ENCODE measurements at regions not wholly inside any gene's neighbourhood (a gene's known extent, or its start where the extent isn't known, plus 50 kb on each side); places are given as distances from the start of the nearest gene placed in this dataset.

- Histone ChIP-seq H2AFZ (ENCODE audit: insufficient read depth, low read depth, low read length, poor library complexity, severe bottlenecking) (no peak overlapping the region), H3K9ac (ENCODE audit: low read length) (no peak overlapping the region), H3K4me1 (ENCODE audit: control insufficient read depth in 2 of 2, insufficient read depth in 2 of 2, low read length in 2 of 2) (no peaks in the 10 kb centered on the region), H3K4me2 (replicated peaks; ENCODE audit: low read depth, low read length, poor library complexity, severe bottlenecking) (no peak overlapping the region), H3K27ac (ENCODE audit: low read length in 2 of 2) (no peak overlapping the region), H3K27me3 (replicated peaks in 1 of 4; ENCODE audit: control extremely low read depth in 1 of 4, control insufficient read depth in 3 of 4, insufficient read depth in 4 of 4, low read length in 3 of 4) (no peaks in the 10 kb centered on the region), H3K9me3 (ENCODE audit: control extremely low read depth in 1 of 3, control insufficient read depth in 2 of 3, insufficient read depth in 1 of 3, low read length in 2 of 3) (peaks cover 0 to 9% (median 0%) of the 10 kb centered on the region in 3 donors), H3K79me2 (ENCODE audit: control insufficient read depth, insufficient read depth, low read length) (no peaks in the 10 kb centered on the region), H4K20me1 (ENCODE audit: control insufficient read depth, insufficient read depth, low read length, poor library complexity, severe bottlenecking) (no peaks in the 10 kb centered on the region), H3K36me3 (replicated peaks in 1 of 2; ENCODE audit: control extremely low read depth in 1 of 2, control insufficient read depth in 1 of 2, extremely low read depth in 1 of 2, insufficient read depth in 2 of 2, low read length in 1 of 2) (no peaks in the 10 kb centered on the region), H3K4me3 (ENCODE audit: control extremely low read depth in 1 of 5, extremely low read depth in 1 of 5, insufficient read depth in 1 of 5, low read depth in 2 of 5, low read length in 4 of 5) (no peak overlapping the region)
- TF ChIP-seq EZH2 (IDR thresholded peaks at IDR 0.05; ENCODE audit: borderline replicate concordance, insufficient read depth, low read depth, low read length, poor library complexity, severe bottlenecking) = no peak
- TF ChIP-seq, protein P1, sequence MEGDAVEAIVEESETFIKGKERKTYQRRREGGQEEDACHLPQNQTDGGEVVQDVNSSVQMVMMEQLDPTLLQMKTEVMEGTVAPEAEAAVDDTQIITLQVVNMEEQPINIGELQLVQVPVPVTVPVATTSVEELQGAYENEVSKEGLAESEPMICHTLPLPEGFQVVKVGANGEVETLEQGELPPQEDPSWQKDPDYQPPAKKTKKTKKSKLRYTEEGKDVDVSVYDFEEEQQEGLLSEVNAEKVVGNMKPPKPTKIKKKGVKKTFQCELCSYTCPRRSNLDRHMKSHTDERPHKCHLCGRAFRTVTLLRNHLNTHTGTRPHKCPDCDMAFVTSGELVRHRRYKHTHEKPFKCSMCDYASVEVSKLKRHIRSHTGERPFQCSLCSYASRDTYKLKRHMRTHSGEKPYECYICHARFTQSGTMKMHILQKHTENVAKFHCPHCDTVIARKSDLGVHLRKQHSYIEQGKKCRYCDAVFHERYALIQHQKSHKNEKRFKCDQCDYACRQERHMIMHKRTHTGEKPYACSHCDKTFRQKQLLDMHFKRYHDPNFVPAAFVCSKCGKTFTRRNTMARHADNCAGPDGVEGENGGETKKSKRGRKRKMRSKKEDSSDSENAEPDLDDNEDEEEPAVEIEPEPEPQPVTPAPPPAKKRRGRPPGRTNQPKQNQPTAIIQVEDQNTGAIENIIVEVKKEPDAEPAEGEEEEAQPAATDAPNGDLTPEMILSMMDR (IDR thresholded peaks at IDR 0.05) = no peak
- intact Hi-C loops (cut with micrococcal nuclease) = no loop called here
- ChIA-PET POLR2A (no interaction called here), CTCF (no interaction called here)
- no peak for ATAC-seq (ENCODE audit: low read depth)
- Mint-ChIP-seq H3K4me3 (no peak overlapping the region), H3K9me3 (ENCODE audit: insufficient read depth) (no peaks in the 10 kb centered on the region), H3K27me3 (no peaks in the 10 kb centered on the region), H3K27ac (no peak overlapping the region), H3K4me1 (no peaks in the 10 kb centered on the region)
- WGBS (ENCODE audit: insufficient coverage) = 88% methylated on average over 8 of the region's 9 CpGs
- DNase-seq = no peak
These were observed 258.0 kb downstream of the GLI2 start for GRCh38 chr2:120993661-120994060.

DNA sequence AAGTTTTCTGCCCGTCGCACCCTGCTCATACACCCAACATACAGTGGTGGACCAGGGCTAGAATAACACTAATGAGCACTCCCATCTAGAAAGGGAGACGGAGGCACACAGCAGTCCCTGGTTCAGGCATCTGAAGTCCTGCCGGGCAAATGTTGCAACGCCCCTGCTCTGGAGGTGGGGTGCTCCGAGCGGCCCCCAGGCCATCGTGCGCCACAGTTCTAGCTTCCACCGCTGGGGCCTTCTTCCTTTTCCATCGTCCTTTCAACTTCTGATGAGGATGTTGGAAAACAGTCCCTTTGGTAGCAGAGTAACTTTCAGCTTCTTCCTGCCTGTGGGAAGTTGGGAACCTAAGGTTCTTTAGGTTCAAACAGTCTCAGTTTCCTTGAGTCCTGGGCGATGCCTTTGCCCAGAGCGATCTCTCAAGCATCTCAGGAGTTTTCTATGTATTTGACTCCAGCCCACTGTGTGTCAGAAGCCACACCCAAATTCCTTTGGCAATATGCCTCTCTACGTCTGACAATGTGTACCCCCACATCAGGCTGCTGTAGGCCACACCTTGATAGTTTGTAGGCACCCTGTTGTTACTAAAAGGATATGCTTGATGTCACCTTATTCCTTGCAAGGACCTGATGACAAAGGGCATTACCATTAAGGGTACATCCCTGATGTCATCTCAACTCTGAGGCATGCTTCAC lies 258.8 kb downstream of the GLI2 start:
- H4K20me1 ChIP-seq (ENCODE audit: control insufficient read depth, insufficient read depth, low read length, poor library complexity, severe bottlenecking) = no peaks in the 10 kb centered on the region
- Mint-ChIP-seq H3K27ac (no peak overlapping the region), H3K9me3 (ENCODE audit: insufficient read depth) (no peaks in the 10 kb centered on the region), H3K27me3 (no peaks in the 10 kb centered on the region), H3K4me1 (no peaks in the 10 kb centered on the region), H3K4me3 (no peak overlapping the region)
- no peak for DNase-seq
- H3K27ac ChIP-seq (ENCODE audit: low read length in 2 of 2) = no peak overlapping the region
- no peaks in the 10 kb centered on the region for H3K27me3 ChIP-seq (replicated peaks in 1 of 4; ENCODE audit: control extremely low read depth in 1 of 4, control insufficient read depth in 3 of 4, insufficient read depth in 4 of 4, low read length in 3 of 4)
- ChIA-PET POLR2A (no interaction called here), CTCF (no interaction called here)
- no peaks in the 10 kb centered on the region for H3K79me2 ChIP-seq (ENCODE audit: control insufficient read depth, insufficient read depth, low read length)
- H3K4me2 ChIP-seq (replicated peaks; ENCODE audit: low read depth, low read length, poor library complexity, severe bottlenecking) = no peak overlapping the region
- WGBS (ENCODE audit: insufficient coverage) = 92% methylated on average over 10 of the region's 14 CpGs
- no peaks in the 10 kb centered on the region for H3K4me1 ChIP-seq (ENCODE audit: control insufficient read depth in 2 of 2, insufficient read depth in 2 of 2, low read length in 2 of 2)
- H3K9me3 ChIP-seq (ENCODE audit: control extremely low read depth in 1 of 3, control insufficient read depth in 2 of 3, insufficient read depth in 1 of 3, low read length in 2 of 3) = peaks cover 0 to 7% (median 0%) of the 10 kb centered on the region in 3 donors
- H3K4me3 ChIP-seq (ENCODE audit: control extremely low read depth in 1 of 5, extremely low read depth in 1 of 5, insufficient read depth in 1 of 5, low read depth in 2 of 5, low read length in 4 of 5) = no peak overlapping the region
- H3K9ac ChIP-seq (ENCODE audit: low read length) = no peak overlapping the region
- intact Hi-C loops (cut with micrococcal nuclease) = no loop called here
- TF ChIP-seq, protein P1 (IDR thresholded peaks at IDR 0.05) = no peak
- no peak for TF ChIP-seq EZH2 (IDR thresholded peaks at IDR 0.05; ENCODE audit: borderline replicate concordance, insufficient read depth, low read depth, low read length, poor library complexity, severe bottlenecking)
- no peaks in the 10 kb centered on the region for H3K36me3 ChIP-seq (replicated peaks in 1 of 2; ENCODE audit: control extremely low read depth in 1 of 2, control insufficient read depth in 1 of 2, extremely low read depth in 1 of 2, insufficient read depth in 2 of 2, low read length in 1 of 2)
- H2AFZ ChIP-seq (ENCODE audit: insufficient read depth, low read depth, low read length, poor library complexity, severe bottlenecking) = no peak overlapping the region
- no peak for ATAC-seq (ENCODE audit: low read depth)

Measured in B cell (primary cell).